HUDEP-2 (cell line): ENCODE measurements at regions not wholly inside any gene's neighbourhood (a gene's known extent, or its start where the extent isn't known, plus 50 kb on each side); places are given as distances from the start of the nearest gene placed in this dataset.
"Not testable (repeated sequence)": the region's sequence is repeated elsewhere in the genome, so short reads cannot be mapped to it uniquely, and the experiment has no call there.

Source experiments
- DNase-seq, 76 experiments: peaks; one replicate each; lab custom pipeline; 2025; ENCODE audit not compliant: unreplicated experiment in 76 of 76; lab: John Stamatoyannopoulos, UW

DNA sequence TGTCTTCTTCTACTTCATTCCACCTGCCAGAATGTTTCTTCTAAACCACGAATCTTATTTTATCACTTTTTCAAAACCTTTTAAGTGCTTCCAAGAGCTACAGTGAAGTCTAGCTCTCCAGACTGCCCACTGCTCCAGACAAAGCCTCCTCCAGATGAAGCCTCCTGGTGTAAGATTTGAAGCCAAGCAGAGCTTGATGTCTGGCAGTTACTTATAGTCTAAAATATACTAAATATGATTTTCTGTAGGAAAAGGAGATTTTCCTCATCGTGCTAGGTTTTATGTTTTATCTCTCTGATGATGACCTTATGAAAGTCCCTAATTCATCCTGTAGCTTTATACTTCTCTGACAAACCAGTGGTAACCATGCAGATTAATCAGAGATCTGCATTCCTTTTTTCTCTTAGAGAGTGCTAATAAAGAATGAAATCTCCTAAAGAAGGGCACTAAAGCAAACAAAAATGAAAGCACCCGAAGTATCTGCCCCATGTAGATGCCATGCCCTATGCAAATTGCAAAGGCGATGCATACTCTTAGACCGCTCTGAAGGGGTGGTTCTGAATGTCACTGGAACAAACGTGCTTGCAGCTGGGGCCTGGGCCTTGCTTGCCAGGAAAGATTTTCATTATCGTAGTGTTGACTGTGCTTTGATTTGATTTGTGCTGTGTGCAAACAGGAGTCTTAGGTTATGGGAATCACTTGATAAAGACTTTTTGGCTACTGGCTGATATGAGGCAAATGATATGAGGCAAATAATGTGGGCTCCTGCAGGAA lies 314.2 kb downstream of the PID1 start:
- no peak for DNase-seq

DNA sequence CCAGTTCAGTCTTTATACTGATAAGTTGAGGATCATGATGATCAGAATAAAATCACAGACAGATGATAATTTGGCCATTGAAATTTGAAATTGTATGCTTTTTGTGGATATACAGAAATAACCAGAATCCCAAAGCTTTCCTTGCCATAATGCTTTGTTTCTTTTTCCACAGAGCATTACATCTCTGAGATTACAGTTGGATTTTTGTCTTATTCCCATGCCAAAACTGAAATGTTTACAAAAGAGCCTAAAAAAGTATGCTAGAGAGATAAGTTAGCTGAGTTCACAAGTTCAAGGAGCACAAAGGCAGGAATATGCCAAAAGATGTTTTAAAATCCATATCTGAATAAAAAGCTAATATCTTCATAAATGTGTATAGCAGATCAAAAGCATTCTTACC lies 321.3 kb downstream of the PID1 start:
- no peak for DNase-seq

DNA sequence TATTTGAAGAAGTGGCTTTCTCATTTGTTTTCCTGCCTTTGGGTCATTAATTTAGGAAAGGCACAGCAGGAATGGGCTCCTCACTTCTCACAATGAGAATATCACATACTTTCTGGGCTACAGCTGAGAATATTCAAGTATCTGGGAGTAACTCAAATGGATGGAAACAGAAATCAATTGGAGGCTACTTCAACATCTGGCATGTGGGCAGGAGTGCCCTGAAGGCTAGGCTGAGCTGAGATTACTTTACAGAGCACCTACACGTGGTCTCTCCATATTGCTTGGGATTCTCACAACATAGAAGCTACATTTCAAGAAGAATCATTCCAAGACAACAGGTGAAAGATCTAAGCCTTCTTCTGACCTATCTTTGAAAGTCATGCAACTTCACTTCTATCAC lies 325.4 kb downstream of the PID1 start:
- DNase-seq = no peak

DNA sequence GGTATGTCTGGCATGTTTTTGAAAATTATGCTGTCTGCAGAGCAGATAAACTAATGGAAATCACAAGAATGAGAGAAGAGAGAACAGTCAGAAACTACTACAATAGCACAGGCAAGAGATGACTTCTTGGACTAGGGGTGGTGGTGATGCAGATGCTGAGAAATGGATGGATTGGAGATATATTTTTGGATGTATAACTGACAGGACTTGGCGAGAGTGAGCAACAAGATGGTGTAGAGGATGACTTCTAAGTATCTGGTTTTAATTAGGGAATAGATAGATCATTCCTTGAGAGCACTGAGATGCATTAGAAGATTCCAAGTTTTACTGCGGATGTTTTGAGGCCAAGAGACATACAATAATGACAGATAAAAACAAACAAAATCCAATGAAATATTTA lies 328.2 kb downstream of the PID1 start:
- DNase-seq = no peak

DNA sequence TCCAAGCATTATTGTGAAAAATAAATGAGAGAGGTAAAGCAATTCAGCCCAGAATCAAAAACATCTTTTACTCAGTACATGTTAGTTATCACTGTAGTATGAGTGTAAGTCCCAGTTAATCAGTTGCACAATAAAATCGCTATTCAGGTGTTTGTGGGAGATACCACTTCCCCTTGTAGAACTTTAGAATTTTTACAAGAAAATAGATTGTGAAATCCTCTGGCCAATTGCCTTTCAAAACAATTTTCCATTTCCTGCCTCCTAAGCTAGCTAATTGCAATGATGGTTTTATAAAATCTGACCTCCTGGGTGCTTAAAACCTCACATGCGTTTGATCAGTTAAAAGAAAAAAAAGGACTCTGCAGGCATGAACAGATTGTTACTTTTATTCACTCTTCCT lies 332.5 kb downstream of the PID1 start:
- DNase-seq = no peak

- DNase-seq = no peak
Measured at GRCh38 chr2:228927028-228928010, 343.8 kb downstream of the PID1 start.

- DNase-seq = no peak
Measured at GRCh38 chr2:228919808-228920207, 351.3 kb downstream of the PID1 start.

DNA sequence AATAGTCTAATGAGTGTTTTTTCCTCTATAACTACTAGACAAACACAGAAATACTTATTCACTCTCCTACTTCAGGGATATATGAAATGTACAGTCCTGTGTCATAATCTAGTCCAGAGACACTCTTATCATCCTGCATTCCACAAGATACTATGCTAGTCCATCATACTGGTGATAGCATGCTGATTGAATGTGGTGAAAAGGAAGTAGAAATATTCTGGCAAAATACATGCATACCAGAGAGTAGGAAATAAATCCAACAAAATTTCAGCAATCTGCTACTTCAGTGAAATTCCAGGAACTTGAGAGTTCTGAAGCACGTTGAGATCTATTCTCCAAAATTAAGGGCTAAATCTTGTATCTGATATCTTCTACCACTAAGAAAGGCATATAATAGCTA lies 353.9 kb downstream of the PID1 start:
- DNase-seq = no peak

DNA sequence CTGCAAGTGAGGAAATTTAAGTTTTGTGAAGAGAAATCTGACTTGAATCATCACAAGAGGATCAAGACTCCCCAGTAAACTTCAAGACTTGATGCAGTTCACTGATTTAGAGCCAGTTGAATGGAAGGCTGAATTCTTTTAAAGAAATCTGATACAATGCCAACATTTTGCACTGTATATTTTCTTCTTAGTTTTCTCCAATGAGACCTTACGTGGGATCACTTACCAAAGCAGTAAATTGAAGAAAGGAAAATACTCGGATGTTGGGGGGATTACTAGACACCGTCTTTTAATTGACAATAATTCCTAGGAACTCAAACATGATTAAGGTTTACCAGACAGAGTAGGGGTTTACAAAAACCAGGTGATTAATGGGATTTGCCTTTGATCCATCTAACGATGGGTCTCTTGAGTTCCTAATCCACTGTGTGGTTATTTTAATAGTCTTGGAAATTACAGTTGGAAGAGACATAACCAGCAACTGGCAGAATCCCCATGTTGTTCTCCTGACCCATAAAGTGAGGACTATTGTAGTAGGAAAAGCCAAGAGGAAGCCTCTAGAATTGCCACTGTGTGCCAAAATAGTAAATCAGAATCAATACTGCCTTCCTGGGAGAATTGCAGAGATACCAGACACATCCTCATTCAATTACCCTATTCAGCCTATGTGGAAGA lies 354.5 kb downstream of the PID1 start:
- DNase-seq = no peak

DNA sequence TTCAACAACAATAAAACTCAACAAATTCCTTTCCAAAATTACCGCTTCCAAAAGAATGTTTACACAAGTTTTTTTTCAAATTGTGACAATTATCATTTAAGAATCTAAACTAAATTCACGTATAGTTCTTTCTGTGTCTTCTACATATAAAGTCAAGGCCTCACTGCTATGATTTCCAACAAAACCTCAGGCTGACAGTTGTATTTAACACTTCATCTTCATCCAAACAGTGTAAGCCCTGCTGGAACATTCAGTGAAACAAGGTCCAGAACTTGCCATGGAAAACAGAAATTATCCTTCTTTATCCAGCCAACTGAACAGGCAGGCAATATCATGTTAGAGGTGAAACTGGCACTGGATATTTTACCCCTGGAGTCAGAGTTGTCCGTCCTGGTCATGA lies 357.9 kb downstream of the PID1 start:
- no peak for DNase-seq

DNA sequence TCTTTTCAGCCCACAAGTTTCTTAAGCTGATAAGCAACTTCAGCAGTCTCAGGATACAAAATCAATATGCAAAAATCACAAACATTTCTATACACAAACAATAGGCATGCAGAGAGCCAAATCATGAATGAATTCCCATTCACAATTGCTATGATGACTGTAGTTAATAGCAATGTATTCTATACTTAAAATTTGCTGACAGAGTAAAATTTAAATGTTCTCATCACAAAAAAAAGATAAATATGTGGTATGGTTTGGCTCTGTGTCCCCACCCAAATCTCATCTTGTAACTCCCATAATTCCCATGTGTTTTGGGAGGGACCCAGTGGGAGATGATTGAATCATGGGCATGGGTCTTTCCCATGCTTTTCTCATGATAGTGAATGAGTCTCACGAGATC lies 360.2 kb downstream of the PID1 start:
- not testable (repeated sequence) for DNase-seq

- no peak for DNase-seq
Measured at GRCh38 chr2:228902176-228902575, 368.9 kb downstream of the PID1 start.

GRCh38 chr2:228901531-228901930 lies 369.6 kb downstream of the PID1 start:
- no peak for DNase-seq

DNA sequence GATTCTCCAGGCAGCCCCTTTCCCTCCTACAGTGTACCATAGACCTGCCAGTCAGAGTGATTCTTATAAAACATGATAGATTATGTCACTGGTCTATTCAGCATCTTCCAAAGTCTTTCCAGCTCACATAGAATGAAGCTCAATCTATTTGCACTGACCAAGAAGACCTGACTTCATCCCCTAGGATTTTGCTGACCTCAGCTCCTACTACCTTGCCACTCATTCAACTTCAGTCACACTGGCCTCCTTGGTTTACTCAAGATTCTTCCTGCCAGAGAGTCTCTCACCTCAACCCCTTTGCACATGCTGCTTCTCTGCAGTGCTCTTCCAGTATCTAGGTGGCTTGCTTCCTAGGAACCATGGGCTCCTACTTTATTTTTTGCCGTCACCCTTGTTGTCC lies 392.9 kb downstream of the PID1 start:
- DNase-seq = no peak

- DNase-seq = no peak
Measured at GRCh38 chr2:228876276-228876675, 394.8 kb downstream of the PID1 start.

DNA sequence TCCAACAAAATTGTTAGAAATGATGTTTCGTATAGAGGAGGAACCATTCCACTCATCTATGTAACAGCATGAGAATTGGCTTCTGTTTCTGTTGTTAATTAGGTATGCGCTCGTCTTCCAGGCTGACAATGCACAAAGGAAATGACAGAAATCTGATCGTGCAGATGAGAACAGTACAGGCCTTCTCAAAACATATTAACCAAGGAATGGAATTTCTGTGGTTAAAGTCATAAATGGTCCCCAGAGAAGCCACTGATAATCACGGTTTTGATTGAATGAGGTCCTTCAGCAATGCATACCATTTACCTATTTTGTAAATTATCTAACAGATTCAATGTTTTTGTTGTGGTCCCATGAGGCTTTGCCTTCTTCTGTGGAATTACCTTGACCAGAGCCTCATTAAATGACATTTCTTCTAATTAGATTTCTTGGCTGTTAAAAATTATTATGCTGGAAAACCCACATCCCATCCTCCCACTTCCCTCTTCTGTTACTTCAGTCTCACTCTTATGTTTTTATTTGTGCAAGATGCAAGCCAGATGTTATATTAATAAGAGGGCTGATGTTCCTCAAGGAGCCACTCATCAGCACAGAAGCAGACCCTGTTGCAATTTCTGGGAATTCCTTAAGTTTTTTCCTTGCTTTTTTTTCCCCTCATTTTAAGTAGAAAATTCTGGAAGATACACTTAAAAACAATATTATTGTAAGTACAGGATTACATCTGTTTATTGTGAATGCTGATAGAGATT lies 395.8 kb downstream of the PID1 start:
- no peak for DNase-seq

GRCh38 chr2:228871012-228871411 lies 400.1 kb downstream of the PID1 start:
- no peak for DNase-seq

GRCh38 chr2:228869636-228870264 lies 401.3 kb downstream of the PID1 start:
- DNase-seq = no peak

DNA sequence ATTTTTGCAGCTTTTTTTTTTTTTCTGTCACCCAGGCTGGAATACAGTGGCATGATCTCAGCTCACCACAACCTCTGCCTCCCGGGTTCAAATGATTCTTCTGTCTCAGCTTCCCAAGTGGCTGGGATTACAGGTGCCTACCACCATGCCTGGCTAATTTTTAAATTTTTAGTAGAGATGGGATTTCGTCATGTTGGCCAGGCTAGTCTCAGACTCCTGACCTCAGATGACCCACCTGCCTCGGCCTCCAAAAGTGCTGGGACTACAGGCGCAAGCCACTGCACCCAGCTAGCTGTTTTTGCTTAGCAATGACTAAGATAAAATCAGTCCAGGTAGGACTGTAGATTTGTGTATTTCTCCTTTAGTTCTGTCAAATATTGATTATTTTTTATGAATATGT lies 403.7 kb downstream of the PID1 start:
- no peak for DNase-seq

- DNase-seq = no peak
Measured at GRCh38 chr2:228866781-228867180, 404.3 kb downstream of the PID1 start.
